ENCODE measurements at regions not wholly inside any gene's neighbourhood (a gene's known extent, or its start where the extent isn't known, plus 50 kb on each side); places are given as distances from the start of the nearest gene placed in this dataset.
"Not testable (repeated sequence)": the region's sequence is repeated elsewhere in the genome, so short reads cannot be mapped to it uniquely, and the experiment has no call there.

- TF ChIP-seq POLR2A, CTCF, POLR2AphosphoS5 (IDR thresholded peaks at IDR 0.05): not testable (repeated sequence)
Measured at GRCh38 chr7:4609576-4609975, 72.5 kb upstream of the FOXK1 start.
